PC-9 (cell line): ENCODE measurements at regions not wholly inside any gene's neighbourhood (a gene's known extent, or its start where the extent isn't known, plus 50 kb on each side); places are given as distances from the start of the nearest gene placed in this dataset.

Source experiments
- BruUV-seq: library from RNA; stranded (reverse); fragments of 400-500 nt; replicated peaks from 2 replicates; lab custom pipeline; 2021; lab: Mats Ljungman, UMichigan
- CTCF ChIA-PET: fragments of 300-600 bp; sonication (Branson Sonifier 250); formaldehyde crosslinking; loops from one replicate; lab custom pipeline; 2022; ENCODE audit warnings: antibody characterized with exemption; lab: Charles Lee
- POLR2A ChIA-PET: fragments of 300-600 bp; sonication (Branson Sonifier 250); formaldehyde crosslinking; loops from one replicate; lab custom pipeline; 2022; ENCODE audit warnings: antibody characterized with exemption; ENCODE audit not compliant: unreplicated experiment; lab: Charles Lee
- DNase-seq, 2 experiments: peaks; one replicate each; pipeline versions ENCODE4 v3.0.0 to v3.0.0-alpha.2; 2015 to 2022; ENCODE audit warnings: mixed read lengths in 1 of 2
- H2AFZ ChIP-seq: fragments of 200-600 bp; sonication (generic); 2 replicates; pipeline ENCODE4 v1.8.1; 2017; ENCODE audit warnings: antibody characterized with exemption
- H3F3A ChIP-seq: fragments of 200-600 bp; sonication (generic); 2 replicates; pipeline ENCODE4 v1.8.1; 2017; ENCODE audit warnings: antibody characterized with exemption, mild to moderate bottlenecking, low read depth; ENCODE audit not compliant: insufficient read depth
- H3K27ac ChIP-seq: fragments of 200-600 bp; sonication (generic); 2 replicates; pipeline ENCODE4 v1.6.1; 2016; ENCODE audit warnings: mixed run types
- H3K27me3 ChIP-seq: fragments of 200-600 bp; sonication (generic); 2 replicates; pipeline ENCODE4 v1.6.1; 2016; ENCODE audit warnings: low read depth, mixed run types; ENCODE audit not compliant: insufficient read depth
- H3K36me3 ChIP-seq: fragments of 200-600 bp; sonication (generic); 2 replicates; pipeline ENCODE4 v1.6.1; 2016; ENCODE audit warnings: low read depth, mixed run types
- H3K4me1 ChIP-seq: fragments of 200-600 bp; sonication (generic); replicated peaks from 2 replicates; pipeline ENCODE4 v1.6.1; 2016; ENCODE audit warnings: mixed run types; ENCODE audit not compliant: insufficient read depth
- H3K4me2 ChIP-seq: fragments of 200-600 bp; sonication (generic); 2 replicates; pipeline ENCODE4 v1.6.1; 2017; ENCODE audit warnings: mixed run types
- H3K4me3 ChIP-seq: fragments of 200-600 bp; sonication (generic); 2 replicates; pipeline ENCODE4 v1.6.1; 2016; ENCODE audit warnings: mixed run types
- H3K79me2 ChIP-seq: fragments of 200-600 bp; sonication (generic); 2 replicates; pipeline ENCODE4 v1.6.1; 2017; ENCODE audit warnings: low read depth, mixed run types
- H3K9me2 ChIP-seq: fragments of 200-600 bp; sonication (generic); 2 replicates; pipeline ENCODE4 v1.8.1; 2017; ENCODE audit warnings: mild to moderate bottlenecking; ENCODE audit not compliant: insufficient read depth
- H3K9me3 ChIP-seq: fragments of 200-600 bp; sonication (generic); 2 replicates; pipeline ENCODE4 v1.8.1; 2016; ENCODE audit warnings: low read depth; ENCODE audit not compliant: insufficient read depth
- H4K20me1 ChIP-seq: fragments of 200-600 bp; sonication (generic); 2 replicates; pipeline ENCODE4 v1.8.1; 2017; ENCODE audit not compliant: insufficient read depth
- CTCF ChIP-seq: fragments of 200-600 bp; sonication (generic); conservative IDR thresholded peaks from 2 replicates; pipeline ENCODE4 v1.6.1; 2017; ENCODE audit warnings: mixed run types, antibody characterized with exemption, mild to moderate bottlenecking, moderate library complexity
- EZH2 ChIP-seq: fragments of 200-600 bp; sonication (generic); IDR thresholded peaks from 2 replicates; pipeline ENCODE4 v1.8.0; 2017; ENCODE audit warnings: antibody characterized with exemption, low read depth
- intact Hi-C: fragments of 100-400 bp; cut with micrococcal nuclease; formaldehyde crosslinking; loops from one replicate; pipeline ENCODE4 v1.10.0; 2022; ENCODE audit not compliant: unreplicated experiment

- Histone ChIP-seq H3K4me1 (no peaks in the 10 kb centered on the region), H2AFZ (no peak overlapping the region), H3K9me3 (no peaks in the 10 kb centered on the region), H3K4me2 (no peak overlapping the region), H3K4me3 (no peak overlapping the region), H3K9me2 (no peaks in the 10 kb centered on the region), H3K36me3 (no peaks in the 10 kb centered on the region), H3K79me2 (no peaks in the 10 kb centered on the region), H3K27ac (no peak overlapping the region), H4K20me1 (no peaks in the 10 kb centered on the region), H3K27me3 (0 out of 2 replicates have a peak, but pooled peaks cover 8% of the 10 kb centered on the region), H3F3A (no peaks in the 10 kb centered on the region)
- CTCF ChIA-PET: no interaction called here
- POLR2A ChIA-PET: interaction anchor here (0.6 kb wide), 1 partner anchor 10 kb away, joined by 3 read pairs; no protein-coding TSS in a partner anchor
- BruUV-seq: no TSS peak
- intact Hi-C loops: no loop called here
- DNase-seq: no peak
- no peak for TF ChIP-seq EZH2
- TF ChIP-seq CTCF: no peak
Observed at GRCh38 chr20:58590679-58591473, 60.2 kb upstream of the STX16 start.

GRCh38 chr20:58587467-58587866 lies 63.6 kb upstream of the STX16 start:
- H4K20me1 ChIP-seq: no peaks in the 10 kb centered on the region
- no peaks in the 10 kb centered on the region for H3K9me2 ChIP-seq
- H3K4me2 ChIP-seq: no peak overlapping the region
- DNase-seq: no peak
- CTCF ChIA-PET: no interaction called here
- TF ChIP-seq CTCF (no peak), EZH2 (no peak)
- H3K9me3 ChIP-seq: no peaks in the 10 kb centered on the region
- no peak overlapping the region for H3K27ac ChIP-seq
- no TSS peak for BruUV-seq
- no peak overlapping the region for H3K4me3 ChIP-seq
- POLR2A ChIA-PET: no interaction called here
- H3K79me2 ChIP-seq: no peaks in the 10 kb centered on the region
- H2AFZ ChIP-seq: no peak overlapping the region
- intact Hi-C loops: no loop called here
- no peaks in the 10 kb centered on the region for H3K4me1 ChIP-seq
- H3K27me3 ChIP-seq: 0 out of 2 replicates have a peak, but pooled peaks cover 4% of the 10 kb centered on the region
- H3F3A ChIP-seq: no peaks in the 10 kb centered on the region
- no peaks in the 10 kb centered on the region for H3K36me3 ChIP-seq

GRCh38 chr20:58586565-58587093 lies 64.5 kb upstream of the STX16 start:
- Histone ChIP-seq H2AFZ (no peak overlapping the region), H3K4me1 (no peaks in the 10 kb centered on the region), H3K4me2 (no peak overlapping the region), H3K9me3 (no peaks in the 10 kb centered on the region), H3F3A (no peaks in the 10 kb centered on the region), H3K27me3 (0 out of 2 replicates have a peak, but pooled peaks cover 4% of the 10 kb centered on the region), H3K79me2 (no peaks in the 10 kb centered on the region), H3K36me3 (no peaks in the 10 kb centered on the region), H4K20me1 (no peaks in the 10 kb centered on the region), H3K9me2 (no peaks in the 10 kb centered on the region), H3K27ac (no peak overlapping the region), H3K4me3 (no peak overlapping the region)
- POLR2A ChIA-PET: no interaction called here
- intact Hi-C loops: no loop called here
- no peak for DNase-seq
- CTCF ChIA-PET: no interaction called here
- no TSS peak for BruUV-seq
- TF ChIP-seq CTCF: no peak
- no peak for TF ChIP-seq EZH2
